AG09309 (cell line): ENCODE measurements at regions not wholly inside any gene's neighbourhood (a gene's known extent, or its start where the extent isn't known, plus 50 kb on each side); places are given as distances from the start of the nearest gene placed in this dataset.
"Not testable (repeated sequence)": the region's sequence is repeated elsewhere in the genome, so short reads cannot be mapped to it uniquely, and the experiment has no call there.

Experiments
- DNase-seq: peaks from one replicate; pipeline ENCODE4 v3.0.0-alpha.2; 2010; ENCODE audit warnings: low read depth
- H3K4me3 ChIP-seq: 2 replicates; pipeline ENCODE4 v1.5.1; 2011; ENCODE audit warnings: mild to moderate bottlenecking, low read depth, low read length, moderate library complexity; ENCODE audit not compliant: control insufficient read depth
- CTCF ChIP-seq: IDR thresholded peaks from 2 replicates; pipeline ENCODE4 v1.5.1; 2011; ENCODE audit warnings: mild to moderate bottlenecking, low read depth, low read length, inconsistent platforms; ENCODE audit not compliant: insufficient read depth, control insufficient read depth; ENCODE audit errors: missing control alignments

- no peak for TF ChIP-seq CTCF
- H3K4me3 ChIP-seq: no peak overlapping the region
- no peak for DNase-seq
Measured at GRCh38 chr4:74578329-74578728, 133.4 kb downstream of the AREG start.

- not testable (repeated sequence) for H3K4me3 ChIP-seq, DNase-seq
Measured at GRCh38 chr4:74578865-74579264, 133.9 kb downstream of the AREG start.

- no peak overlapping the region for H3K4me3 ChIP-seq
- DNase-seq: no peak
- no peak for TF ChIP-seq CTCF
Measured at GRCh38 chr4:74583089-74583700, 138.3 kb downstream of the AREG start.

- DNase-seq: no peak
- no peak overlapping the region for H3K4me3 ChIP-seq
- TF ChIP-seq CTCF: no peak
Measured at GRCh38 chr4:74583757-74584156, 138.8 kb downstream of the AREG start.

- TF ChIP-seq CTCF: no peak
- H3K4me3 ChIP-seq: no peak overlapping the region
- DNase-seq: no peak
Measured at GRCh38 chr4:74588350-74588749, 143.4 kb downstream of the AREG start.

GRCh38 chr4:74590476-74590875 is 145.5 kb downstream of the AREG start:
- no peak for DNase-seq
- no peak for TF ChIP-seq CTCF
- H3K4me3 ChIP-seq: no peak overlapping the region

- no peak for DNase-seq
- H3K4me3 ChIP-seq: no peak overlapping the region
- TF ChIP-seq CTCF: no peak
Measured at GRCh38 chr4:74598611-74599325, 153.8 kb downstream of the AREG start.
